Hepatocyte (in vitro differentiated cells): ENCODE measurements at regions not wholly inside any gene's neighbourhood (a gene's known extent, or its start where the extent isn't known, plus 50 kb on each side); places are given as distances from the start of the nearest gene placed in this dataset.

Experiments
- EZH2 ChIP-seq: fragments of 200-600 bp; sonication (generic); IDR thresholded peaks from 2 replicates; pipeline ENCODE4 v1.6.1; 2016; ENCODE audit warnings: antibody characterized with exemption, mild to moderate bottlenecking, borderline replicate concordance
- EZH2phosphoT487 ChIP-seq: fragments of 200-600 bp; sonication (generic); IDR thresholded peaks from one replicate; pipeline ENCODE4 v1.6.1; 2018; ENCODE audit warnings: antibody characterized with exemption, mild to moderate bottlenecking, low read depth, moderate library complexity; ENCODE audit not compliant: unreplicated experiment, severe bottlenecking
- TF ChIP-seq, protein P1 (sequence below): fragments of 200-600 bp; sonication (generic); IDR thresholded peaks from 2 replicates; pipeline ENCODE4 v1.5.1; 2016; ENCODE audit warnings: antibody characterized with exemption, mild to moderate bottlenecking; ENCODE audit not compliant: poor library complexity

DNA sequence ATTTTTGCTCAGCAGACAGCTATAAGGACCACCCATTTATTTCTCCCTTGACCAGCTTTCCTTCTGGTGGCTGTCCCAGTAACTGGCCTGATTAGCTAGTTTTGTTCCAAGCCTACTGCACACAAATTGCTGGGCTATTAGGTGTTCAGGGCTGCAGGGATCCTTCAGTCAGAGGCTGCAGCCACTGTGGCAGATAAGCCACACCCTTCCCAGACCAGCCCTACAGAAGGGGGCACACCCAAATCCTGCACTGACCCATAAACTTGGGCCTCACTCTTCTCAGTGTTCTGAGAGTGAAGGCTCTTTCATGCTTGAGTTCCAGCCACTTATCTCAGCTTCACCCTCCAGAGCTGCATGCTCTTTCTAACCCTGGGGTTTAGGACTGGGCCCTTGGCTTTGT, 200.0 kb downstream of the AASDHPPT start:
- TF ChIP-seq, protein P1, sequence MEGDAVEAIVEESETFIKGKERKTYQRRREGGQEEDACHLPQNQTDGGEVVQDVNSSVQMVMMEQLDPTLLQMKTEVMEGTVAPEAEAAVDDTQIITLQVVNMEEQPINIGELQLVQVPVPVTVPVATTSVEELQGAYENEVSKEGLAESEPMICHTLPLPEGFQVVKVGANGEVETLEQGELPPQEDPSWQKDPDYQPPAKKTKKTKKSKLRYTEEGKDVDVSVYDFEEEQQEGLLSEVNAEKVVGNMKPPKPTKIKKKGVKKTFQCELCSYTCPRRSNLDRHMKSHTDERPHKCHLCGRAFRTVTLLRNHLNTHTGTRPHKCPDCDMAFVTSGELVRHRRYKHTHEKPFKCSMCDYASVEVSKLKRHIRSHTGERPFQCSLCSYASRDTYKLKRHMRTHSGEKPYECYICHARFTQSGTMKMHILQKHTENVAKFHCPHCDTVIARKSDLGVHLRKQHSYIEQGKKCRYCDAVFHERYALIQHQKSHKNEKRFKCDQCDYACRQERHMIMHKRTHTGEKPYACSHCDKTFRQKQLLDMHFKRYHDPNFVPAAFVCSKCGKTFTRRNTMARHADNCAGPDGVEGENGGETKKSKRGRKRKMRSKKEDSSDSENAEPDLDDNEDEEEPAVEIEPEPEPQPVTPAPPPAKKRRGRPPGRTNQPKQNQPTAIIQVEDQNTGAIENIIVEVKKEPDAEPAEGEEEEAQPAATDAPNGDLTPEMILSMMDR = no peak
- TF ChIP-seq EZH2 (no peak), EZH2phosphoT487 (no peak)
